B cell (primary cell): ENCODE measurements at regions not wholly inside any gene's neighbourhood (a gene's known extent, or its start where the extent isn't known, plus 50 kb on each side); places are given as distances from the start of the nearest gene placed in this dataset.

Experiments used
- ATAC-seq: fragments of 200-7000 bp; cut with Tn5 transposase; one replicate; pipeline ENCODE4 v1.10.0; 2021; ENCODE audit warnings: low read depth, mild to moderate bottlenecking, moderate number of reproducible peaks, moderate library complexity
- CTCF ChIA-PET: fragments of 350-600 bp; sonication (Branson Sonifier 250); formaldehyde crosslinking; loops from one replicate; lab custom pipeline; 2021; ENCODE audit warnings: antibody characterized with exemption, inconsistent platforms; lab: Charles Lee
- POLR2A ChIA-PET: fragments of 350-600 bp; sonication (Branson Sonifier 250); formaldehyde crosslinking; loops from one replicate; lab custom pipeline; 2021; ENCODE audit warnings: antibody characterized with exemption; lab: Charles Lee
- DNase-seq: peaks from one replicate; pipeline ENCODE4 v3.0.0; 2013
- H2AFZ ChIP-seq: 2 replicates; pipeline ENCODE4 v1.6.1; 2012; ENCODE audit warnings: mild to moderate bottlenecking, low read depth, low read length; ENCODE audit not compliant: insufficient read depth, poor library complexity, severe bottlenecking
- H3K27ac ChIP-seq, 2 donors: 1 replicate in 1 of 2; 2 replicates in 1 of 2; pipeline ENCODE4 v1.5.1; 2012 to 2013; ENCODE audit warnings: low read length in 2 of 2, mild to moderate bottlenecking in 2 of 2, moderate library complexity in 1 of 2
- H3K27me3 ChIP-seq, 4 experiments: fragments of 200-600 bp in 1 of 4; sonication (generic) in 1 of 4; replicated peaks in 1 of 4; 1 replicate in 2 of 4; 2 replicates in 2 of 4; pipeline versions ENCODE4 v1.6.1 to v1.7.0; 2013 to 2016; ENCODE audit warnings: low read length in 3 of 4, mild to moderate bottlenecking in 2 of 4, mixed read lengths in 1 of 4, moderate library complexity in 1 of 4; ENCODE audit not compliant: insufficient read depth in 4 of 4, control insufficient read depth in 3 of 4; ENCODE audit errors: control extremely low read depth in 1 of 4
- H3K36me3 ChIP-seq, 2 experiments: replicated peaks in 1 of 2; 1 replicate in 1 of 2; 2 replicates in 1 of 2; pipeline versions ENCODE4 v1.6.1 to v1.7.1; 2013; ENCODE audit warnings: low read length in 1 of 2; ENCODE audit not compliant: insufficient read depth in 2 of 2, control insufficient read depth in 1 of 2; ENCODE audit errors: control extremely low read depth in 1 of 2, extremely low read depth in 1 of 2
- H3K4me1 ChIP-seq, 2 donors: fragments of 200-600 bp in 1 of 2; sonication (generic) in 1 of 2; 1 replicate in 1 of 2; 2 replicates in 1 of 2; pipeline versions ENCODE4 v1.5.1 to v1.6.1; 2013 to 2017; ENCODE audit warnings: low read length in 2 of 2; ENCODE audit not compliant: control insufficient read depth in 2 of 2, insufficient read depth in 2 of 2
- H3K4me2 ChIP-seq: replicated peaks from 2 replicates; pipeline ENCODE3; 2012; ENCODE audit warnings: mild to moderate bottlenecking, low read depth, low read length; ENCODE audit not compliant: poor library complexity, severe bottlenecking
- H3K4me3 ChIP-seq, 5 experiments: fragments of 200-600 bp in 1 of 5; sonication (generic) in 1 of 5; 1 replicate in 3 of 5; 2 replicates in 2 of 5; pipeline versions ENCODE4 v1.5.1 to v1.7.0; 2011 to 2016; ENCODE audit warnings: low read length in 4 of 5, mild to moderate bottlenecking in 4 of 5, low read depth in 2 of 5, control low read depth in 1 of 5, moderate library complexity in 1 of 5; ENCODE audit not compliant: insufficient read depth in 1 of 5; ENCODE audit errors: control extremely low read depth in 1 of 5, extremely low read depth in 1 of 5
- H3K79me2 ChIP-seq: fragments of 200-600 bp; sonication (generic); one replicate; pipeline ENCODE4 v1.6.0; 2016; ENCODE audit warnings: low read length; ENCODE audit not compliant: control insufficient read depth, insufficient read depth
- H3K9ac ChIP-seq: fragments of 200-600 bp; sonication (generic); 2 replicates; pipeline ENCODE4 v1.6.1; 2017; ENCODE audit warnings: mild to moderate bottlenecking, low read length, moderate library complexity
- H3K9me3 ChIP-seq, 3 donors: one replicate each; pipeline versions ENCODE4 v1.6.1 to v1.7.1; 2013; ENCODE audit warnings: low read length in 2 of 3; ENCODE audit not compliant: control insufficient read depth in 2 of 3, insufficient read depth in 1 of 3; ENCODE audit errors: control extremely low read depth in 1 of 3
- H4K20me1 ChIP-seq: 2 replicates; pipeline ENCODE4 v1.6.0; 2012; ENCODE audit warnings: mild to moderate bottlenecking, low read length; ENCODE audit not compliant: insufficient read depth, control insufficient read depth, poor library complexity, severe bottlenecking
- H3K27ac Mint-ChIP-seq: one replicate; pipeline ENCODE4 v1.8.0; 2021; ENCODE audit warnings: mixed read lengths
- H3K27me3 Mint-ChIP-seq: one replicate; pipeline ENCODE4 v1.8.0; 2021; ENCODE audit warnings: mixed read lengths
- H3K4me1 Mint-ChIP-seq: one replicate; pipeline ENCODE4 v1.8.0; 2021; ENCODE audit warnings: mixed read lengths
- H3K4me3 Mint-ChIP-seq: one replicate; pipeline ENCODE4 v1.8.0; 2021; ENCODE audit warnings: mixed read lengths
- H3K9me3 Mint-ChIP-seq: one replicate; pipeline ENCODE4 v1.8.0; 2022; ENCODE audit warnings: mixed read lengths; ENCODE audit not compliant: insufficient read depth
- CTCF ChIP-seq: fragments of 200-600 bp; IDR thresholded peaks from one replicate; pipeline ENCODE4 v1.8.0; 2022; ENCODE audit warnings: antibody characterized with exemption, mild to moderate bottlenecking
- EZH2 ChIP-seq: IDR thresholded peaks from 2 replicates; pipeline ENCODE4 v1.6.1; 2012; ENCODE audit warnings: borderline replicate concordance, low read depth, mild to moderate bottlenecking, moderate library complexity, low read length; ENCODE audit not compliant: insufficient read depth, poor library complexity, severe bottlenecking
- WGBS: methylation state at CpG from one replicate; pipeline ENCODE4 v1.1.5; 2013; ENCODE audit warnings: missing lambda C conversion rate; ENCODE audit not compliant: insufficient coverage; 5-methylcytosine and 5-hydroxymethylcytosine counted together
- intact Hi-C: fragments of 100-400 bp; cut with micrococcal nuclease; formaldehyde crosslinking; loops from one replicate; pipeline ENCODE4 v1.10.0; 2022

- no peak overlapping the region for H2AFZ ChIP-seq
- no peaks in the 10 kb centered on the region for H4K20me1 ChIP-seq
- no peaks in the 10 kb centered on the region for H3K4me1 ChIP-seq
- H3K9ac ChIP-seq, result no peak overlapping the region
- Mint-ChIP-seq H3K27me3 (no peaks in the 10 kb centered on the region), H3K9me3 (no peaks in the 10 kb centered on the region), H3K27ac (no peak overlapping the region), H3K4me1 (no peaks in the 10 kb centered on the region), H3K4me3 (no peak overlapping the region)
- CTCF ChIA-PET, result no interaction called here
- 60% methylated on average over 1 of the region's 4 CpGs for WGBS
- no peaks in the 10 kb centered on the region for H3K79me2 ChIP-seq
- POLR2A ChIA-PET, result no interaction called here
- H3K27ac ChIP-seq, result no peak overlapping the region
- H3K9me3 ChIP-seq, result no peaks in the 10 kb centered on the region
- ATAC-seq, result no peak
- no peaks in the 10 kb centered on the region for H3K27me3 ChIP-seq
- no peak overlapping the region for H3K4me2 ChIP-seq
- no peak overlapping the region for H3K4me3 ChIP-seq
- H3K36me3 ChIP-seq, result no peaks in the 10 kb centered on the region
- no peak for TF ChIP-seq EZH2
- no peak for TF ChIP-seq CTCF
- intact Hi-C loops, result no loop called here
- no peak for DNase-seq
Observed at GRCh38 chr18:34085140-34085739, 139.5 kb downstream of the NOL4 start.

- no peak overlapping the region for H3K4me3 Mint-ChIP-seq
- no peaks in the 10 kb centered on the region for H3K9me3 ChIP-seq
- intact Hi-C loops, result no loop called here
- WGBS, result no CpG with 5 or more reads among the region's 2 CpGs
- no peak overlapping the region for H3K4me2 ChIP-seq
- DNase-seq (no peak), ATAC-seq (no peak)
- no peak overlapping the region for H3K27ac ChIP-seq
- no peak overlapping the region for H3K27ac Mint-ChIP-seq
- ChIA-PET CTCF (no interaction called here), POLR2A (no interaction called here)
- H3K27me3 ChIP-seq, result no peaks in the 10 kb centered on the region
- H3K36me3 ChIP-seq, result no peaks in the 10 kb centered on the region
- no peaks in the 10 kb centered on the region for H4K20me1 ChIP-seq
- no peaks in the 10 kb centered on the region for H3K79me2 ChIP-seq
- no peaks in the 10 kb centered on the region for H3K27me3 Mint-ChIP-seq
- H3K4me1 Mint-ChIP-seq, result no peaks in the 10 kb centered on the region
- H3K4me1 ChIP-seq, result no peaks in the 10 kb centered on the region
- no peak overlapping the region for H3K9ac ChIP-seq
- H3K9me3 Mint-ChIP-seq, result no peaks in the 10 kb centered on the region
- TF ChIP-seq CTCF, result no peak
- TF ChIP-seq EZH2, result no peak
- H2AFZ ChIP-seq, result no peak overlapping the region
- H3K4me3 ChIP-seq, result no peak overlapping the region
Observed at GRCh38 chr18:34084635-34085034, 140.1 kb downstream of the NOL4 start.
